Skin epidermis (tissue), 12 donors: ENCODE measurements at regions not wholly inside any gene's neighbourhood (a gene's known extent, or its start where the extent isn't known, plus 50 kb on each side); places are given as distances from the start of the nearest gene placed in this dataset.

ENCODE experiments used
- H3K27ac ChIP-seq, 21 experiments: fragments of 200-600 bp; sonication (generic) in 11 of 21; one replicate each; pipeline ENCODE4 v1.5.0; 2020; ENCODE audit warnings: mild to moderate bottlenecking in 3 of 21, inconsistent platforms in 2 of 21, moderate library complexity in 2 of 21
- H3K4me3 ChIP-seq, 7 experiments: fragments of 200-600 bp; sonication (generic) in 2 of 7; one replicate each; pipeline ENCODE4 v1.5.0; 2020; ENCODE audit warnings: inconsistent platforms in 2 of 7, mild to moderate bottlenecking in 2 of 7, moderate library complexity in 1 of 7

- no peak overlapping the region for H3K27ac ChIP-seq
Observed at GRCh38 chrX:39958850-39959249, 138.9 kb downstream of the BCOR start.

GRCh38 chrX:39960219-39960618 lies 137.5 kb downstream of the BCOR start:
- H3K27ac ChIP-seq, result no peak overlapping the region

More at GRCh38 chrX:39958850-39959249, 138.9 kb downstream of the BCOR start:
- H3K4me3 ChIP-seq, result no peak overlapping the region

GRCh38 chrX:39961441-39961840 lies 136.3 kb downstream of the BCOR start:
- H3K4me3 ChIP-seq, result no peak overlapping the region
- no peak overlapping the region for H3K27ac ChIP-seq

More at GRCh38 chrX:39960219-39960618, 137.5 kb downstream of the BCOR start:
- no peak overlapping the region for H3K4me3 ChIP-seq

- H3K27ac ChIP-seq, result no peak overlapping the region
- no peak overlapping the region for H3K4me3 ChIP-seq
Observed at GRCh38 chrX:39965051-39965573, 132.6 kb downstream of the BCOR start.

GRCh38 chrX:39966176-39966575 lies 131.6 kb downstream of the BCOR start:
- Histone ChIP-seq H3K27ac (no peak overlapping the region), H3K4me3 (no peak overlapping the region)

- Histone ChIP-seq H3K4me3 (no peak overlapping the region), H3K27ac (no peak overlapping the region)
Observed at GRCh38 chrX:39967348-39967747, 130.4 kb downstream of the BCOR start.

GRCh38 chrX:39969099-39969818 lies 128.5 kb downstream of the BCOR start:
- H3K4me3 ChIP-seq, result no peak overlapping the region
- peak overlapping the region in 1 of 21 experiments; percentile 12 for H3K27ac ChIP-seq

- H3K4me3 ChIP-seq, result no peak overlapping the region
- peak overlapping the region in 1 of 21 experiments; percentile 14 for H3K27ac ChIP-seq
Observed at GRCh38 chrX:39969819-39970504, 127.8 kb downstream of the BCOR start.

GRCh38 chrX:39971760-39972159 lies 126.0 kb downstream of the BCOR start:
- no peak overlapping the region for H3K27ac ChIP-seq
- H3K4me3 ChIP-seq, result no peak overlapping the region

- Histone ChIP-seq H3K4me3 (no peak overlapping the region), H3K27ac (no peak overlapping the region)
Observed at GRCh38 chrX:39972340-39972739, 125.4 kb downstream of the BCOR start.

- no peak overlapping the region for H3K27ac ChIP-seq
- H3K4me3 ChIP-seq, result no peak overlapping the region
Observed at GRCh38 chrX:39973810-39974209, 123.9 kb downstream of the BCOR start.

- Histone ChIP-seq H3K4me3 (no peak overlapping the region), H3K27ac (no peak overlapping the region)
Observed at GRCh38 chrX:39974270-39974669, 123.5 kb downstream of the BCOR start.

GRCh38 chrX:39975101-39975925 lies 122.4 kb downstream of the BCOR start:
- H3K27ac ChIP-seq, result no peak overlapping the region

GRCh38 chrX:39981946-39982345 lies 115.8 kb downstream of the BCOR start:
- H3K27ac ChIP-seq, result no peak overlapping the region
- H3K4me3 ChIP-seq, result no peak overlapping the region

More at GRCh38 chrX:39975101-39975925, 122.4 kb downstream of the BCOR start:
- H3K4me3 ChIP-seq, result no peak overlapping the region

- Histone ChIP-seq H3K4me3 (no peak overlapping the region), H3K27ac (no peak overlapping the region)
Observed at GRCh38 chrX:39982948-39983347, 114.8 kb downstream of the BCOR start.

- no peak overlapping the region for H3K4me3 ChIP-seq
- H3K27ac ChIP-seq, result peak overlapping the region in 2 of 21 experiments; percentile 1 to 49
Observed at GRCh38 chrX:39983715-39984114, 114.0 kb downstream of the BCOR start.

GRCh38 chrX:39984191-39984956 lies 113.4 kb downstream of the BCOR start:
- peak overlapping the region in 3 of 21 experiments; percentile 1 to 49 (median 6) for H3K27ac ChIP-seq

GRCh38 chrX:39985071-39985470 lies 112.7 kb downstream of the BCOR start:
- H3K27ac ChIP-seq, result no peak overlapping the region
- H3K4me3 ChIP-seq, result no peak overlapping the region

More at GRCh38 chrX:39984191-39984956, 113.4 kb downstream of the BCOR start:
- no peak overlapping the region for H3K4me3 ChIP-seq

GRCh38 chrX:39985551-39985950 lies 112.2 kb downstream of the BCOR start:
- no peak overlapping the region for H3K4me3 ChIP-seq

More at GRCh38 chrX:39985551-39985950, 112.2 kb downstream of the BCOR start:
- H3K27ac ChIP-seq, result no peak overlapping the region
